Stomach smooth muscle (tissue), 2 donors: ENCODE measurements at regions not wholly inside any gene's neighbourhood (a gene's known extent, or its start where the extent isn't known, plus 50 kb on each side); places are given as distances from the start of the nearest gene placed in this dataset.

Experiments
- H3K27ac ChIP-seq: one replicate; pipeline ENCODE4 v1.7.0; 2013; ENCODE audit warnings: mild to moderate bottlenecking, low read length, inconsistent platforms
- H3K27me3 ChIP-seq, 2 donors: one replicate each; pipeline ENCODE4 v1.7.0; 2013; ENCODE audit warnings: low read length in 2 of 2; ENCODE audit not compliant: insufficient read depth in 2 of 2, control insufficient read depth in 1 of 2
- H3K36me3 ChIP-seq, 2 donors: one replicate each; pipeline ENCODE4 v1.7.0; 2013; ENCODE audit warnings: low read length in 2 of 2; ENCODE audit not compliant: control insufficient read depth in 2 of 2, insufficient read depth in 2 of 2
- H3K4me1 ChIP-seq: one replicate; pipeline ENCODE4 v1.7.0; 2013; ENCODE audit warnings: low read length; ENCODE audit not compliant: control insufficient read depth, insufficient read depth
- H3K4me3 ChIP-seq, 2 donors: one replicate each; pipeline ENCODE4 v1.7.0; 2013; ENCODE audit warnings: low read length in 2 of 2
- H3K9ac ChIP-seq, 2 donors: one replicate each; pipeline ENCODE4 v1.7.0; 2013; ENCODE audit warnings: low read length in 2 of 2, mild to moderate bottlenecking in 1 of 2
- H3K9me3 ChIP-seq, 2 donors: one replicate each; pipeline ENCODE4 v1.7.0; 2013; ENCODE audit warnings: low read length in 2 of 2; ENCODE audit not compliant: control insufficient read depth in 2 of 2
- donor health status: healthy.
- donor health status: Pancreatic carcinoma.

DNA sequence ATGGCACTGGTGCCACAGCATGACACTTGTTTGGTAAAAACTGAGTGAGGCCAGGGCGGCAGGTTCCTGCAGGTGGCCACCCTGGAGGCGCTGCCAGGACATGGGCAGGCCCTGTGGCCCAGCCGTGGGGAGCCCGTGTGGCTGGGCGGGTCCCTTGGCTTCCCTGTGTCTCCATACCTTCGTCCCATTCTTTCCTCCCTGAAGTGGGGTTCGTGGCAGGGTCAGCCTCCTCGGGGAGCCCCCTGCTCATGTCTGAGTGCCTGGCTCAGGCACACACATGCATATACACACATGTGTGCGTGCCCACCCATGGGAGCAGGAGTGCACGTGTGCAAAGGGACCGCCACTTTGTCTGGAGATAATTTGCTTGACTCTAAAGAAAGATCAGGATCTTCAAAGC lies 86.5 kb upstream of the HDAC4 start:
- Histone ChIP-seq H3K27ac (no peak overlapping the region), H3K36me3 (no peaks in the 10 kb centered on the region), H3K9me3 (no peaks in the 10 kb centered on the region)

DNA sequence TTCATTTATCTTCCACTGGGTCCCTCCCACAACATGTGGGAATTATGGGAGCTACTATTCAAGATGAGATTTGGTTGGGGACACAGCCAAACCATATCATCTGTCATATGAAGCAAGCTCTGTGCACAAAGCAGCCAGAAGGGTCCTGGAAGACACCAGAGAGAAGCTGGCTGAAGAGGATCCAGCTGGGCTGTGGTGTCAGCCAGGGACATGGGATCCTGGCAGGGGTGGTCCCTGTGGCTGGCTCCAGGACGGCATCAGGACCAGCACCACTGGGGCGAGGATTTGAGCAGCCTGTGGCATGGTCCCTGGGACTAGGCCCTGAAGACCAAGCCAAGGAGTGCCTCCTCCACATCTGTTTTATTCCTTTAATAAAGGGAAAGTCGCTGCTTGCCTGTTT lies 84.8 kb upstream of the HDAC4 start:
- Histone ChIP-seq H3K27ac (no peak overlapping the region), H3K4me1 (peaks cover 2% of the 10 kb centered on the region), H3K27me3 (no peaks in the 10 kb centered on the region), H3K4me3 (no peak overlapping the region), H3K9ac (no peak overlapping the region), H3K9me3 (no peaks in the 10 kb centered on the region), H3K36me3 (no peaks in the 10 kb centered on the region)

More for the DNA sequence above, 86.5 kb upstream of the HDAC4 start:
- Histone ChIP-seq H3K27me3 (no peaks in the 10 kb centered on the region), H3K4me3 (no peak overlapping the region), H3K9ac (no peak overlapping the region), H3K4me1 (peaks cover 2% of the 10 kb centered on the region)

DNA sequence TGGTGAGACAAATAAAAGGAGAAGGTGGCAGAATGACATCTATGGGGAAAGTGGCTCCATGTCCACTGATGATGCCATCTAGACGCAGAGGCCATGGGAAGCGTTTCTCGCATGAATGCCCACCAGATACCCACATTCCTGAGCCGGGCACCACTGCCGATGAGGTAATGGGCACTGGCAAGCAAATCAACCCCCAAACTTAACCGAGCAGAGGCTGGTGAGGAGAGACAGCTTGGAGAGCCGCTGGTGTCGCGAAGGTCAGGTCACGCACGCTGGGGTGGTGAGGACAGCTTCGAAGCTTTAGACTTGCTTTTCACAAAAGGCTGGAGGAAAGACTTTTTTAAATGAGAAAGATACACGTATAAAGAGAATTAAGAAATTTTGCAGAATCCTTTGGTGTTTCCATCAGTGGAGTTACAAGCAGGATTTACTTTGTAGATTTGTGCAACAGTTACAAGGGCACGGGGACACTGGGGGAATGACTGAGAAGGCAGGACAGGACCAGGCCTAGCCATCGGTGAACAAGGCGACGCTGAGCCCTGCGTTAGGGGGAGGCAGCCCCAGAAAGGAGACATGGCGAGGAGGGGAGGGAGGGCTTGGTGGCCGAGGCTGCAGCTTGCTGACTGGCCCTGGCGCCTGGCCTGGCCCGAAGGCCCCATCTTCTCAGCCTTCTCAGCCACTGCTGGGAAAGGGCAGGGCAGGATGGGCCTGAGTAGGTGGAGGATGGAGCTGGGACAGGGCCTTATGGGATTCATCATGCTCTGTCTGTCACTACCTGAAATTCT lies 83.9 kb upstream of the HDAC4 start:
- Histone ChIP-seq H3K9ac (no peak overlapping the region), H3K4me3 (no peak overlapping the region), H3K9me3 (no peaks in the 10 kb centered on the region), H3K4me1 (peaks cover 2% of the 10 kb centered on the region), H3K27me3 (no peaks in the 10 kb centered on the region), H3K27ac (no peak overlapping the region), H3K36me3 (no peaks in the 10 kb centered on the region)

DNA sequence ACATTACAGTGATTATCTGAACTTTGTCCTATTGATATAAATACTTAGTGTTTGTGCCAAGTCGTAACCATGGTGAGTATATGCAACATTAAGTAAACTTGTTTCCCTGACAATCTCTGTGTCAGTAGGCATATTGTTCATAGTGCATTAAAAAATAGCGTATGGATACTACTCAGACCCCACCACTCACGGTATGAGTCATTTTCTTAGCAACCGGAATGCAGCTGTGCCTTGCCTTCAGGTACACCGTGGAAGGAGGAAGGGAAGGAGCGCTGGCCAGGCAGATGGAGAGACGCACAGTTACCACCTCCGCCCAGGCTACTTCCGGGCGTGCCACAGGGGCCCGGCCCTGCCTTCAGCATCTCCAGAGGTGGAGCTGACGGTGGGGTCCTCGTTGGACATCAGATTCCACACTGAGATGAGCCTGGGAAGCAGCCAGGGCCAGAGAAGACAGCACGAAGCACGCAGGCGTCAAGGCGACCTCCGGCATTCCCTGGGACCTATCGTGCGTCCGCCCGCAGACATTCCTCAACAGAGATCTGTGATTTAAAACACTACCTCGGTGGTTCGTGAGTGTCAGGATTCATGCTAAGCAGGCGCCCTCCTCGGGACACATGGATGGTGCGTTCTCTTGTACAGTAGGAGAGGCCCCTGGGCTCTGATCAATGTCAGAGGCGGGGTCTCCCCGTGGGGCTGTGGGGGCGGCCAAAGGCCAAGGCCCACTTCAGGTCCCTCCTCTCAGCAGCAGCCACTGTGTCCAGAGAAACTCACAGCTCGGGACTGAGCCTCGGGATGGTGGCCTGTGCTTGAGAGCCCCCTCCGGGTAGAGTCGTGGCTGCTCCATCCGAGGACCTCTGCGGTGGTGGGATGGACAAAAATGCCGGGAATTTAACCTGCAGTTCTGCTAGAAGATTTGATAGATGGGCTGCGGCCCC lies 82.2 kb upstream of the HDAC4 start:
- no peak overlapping the region for H3K4me3 ChIP-seq
- no peaks in the 10 kb centered on the region for H3K36me3 ChIP-seq
- H3K9me3 ChIP-seq = no peaks in the 10 kb centered on the region
- H3K27me3 ChIP-seq = no peaks in the 10 kb centered on the region
- peaks cover 2% of the 10 kb centered on the region for H3K4me1 ChIP-seq
- H3K27ac ChIP-seq = no peak overlapping the region
- no peak overlapping the region for H3K9ac ChIP-seq

GRCh38 chr2:239479471-239479870 lies 78.7 kb upstream of the HDAC4 start:
- no peak overlapping the region for H3K4me3 ChIP-seq
- no peaks in the 10 kb centered on the region for H3K36me3 ChIP-seq
- no peaks in the 10 kb centered on the region for H3K27me3 ChIP-seq
- no peaks in the 10 kb centered on the region for H3K4me1 ChIP-seq
- H3K9me3 ChIP-seq = no peaks in the 10 kb centered on the region
- no peak overlapping the region for H3K27ac ChIP-seq
- no peak overlapping the region for H3K9ac ChIP-seq

DNA sequence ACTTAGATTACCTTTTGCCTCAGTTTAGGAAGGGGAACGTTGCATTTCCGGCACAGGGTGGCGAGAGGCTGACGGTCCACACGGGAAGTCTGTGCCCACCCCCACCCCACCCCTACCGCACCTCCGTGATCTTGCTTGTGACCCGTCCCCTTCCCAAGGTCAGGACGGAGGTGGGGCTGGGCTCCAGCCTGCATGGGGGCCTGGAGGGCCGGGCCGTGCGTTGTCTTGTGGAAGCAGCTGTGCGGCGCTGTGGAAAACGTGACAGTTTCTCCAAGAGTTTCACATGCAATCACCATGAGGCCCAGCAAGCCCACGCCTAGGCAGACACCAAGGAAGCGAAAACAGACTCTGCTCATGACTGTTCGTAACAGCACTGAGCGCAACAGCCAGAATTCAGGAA lies 76.8 kb upstream of the HDAC4 start:
- Histone ChIP-seq H3K4me1 (no peaks in the 10 kb centered on the region), H3K27me3 (no peaks in the 10 kb centered on the region), H3K27ac (no peak overlapping the region), H3K4me3 (no peak overlapping the region), H3K36me3 (no peaks in the 10 kb centered on the region), H3K9me3 (no peaks in the 10 kb centered on the region), H3K9ac (no peak overlapping the region)

- no peaks in the 10 kb centered on the region for H3K27me3 ChIP-seq
- no peak overlapping the region for H3K4me3 ChIP-seq
- no peak overlapping the region for H3K27ac ChIP-seq
- no peaks in the 10 kb centered on the region for H3K9me3 ChIP-seq
- no peaks in the 10 kb centered on the region for H3K4me1 ChIP-seq
- H3K36me3 ChIP-seq = no peaks in the 10 kb centered on the region
- H3K9ac ChIP-seq = no peak overlapping the region
These were observed 76.2 kb upstream of the HDAC4 start for GRCh38 chr2:239476757-239477585.

- H3K4me1 ChIP-seq = no peaks in the 10 kb centered on the region
- no peak overlapping the region for H3K9ac ChIP-seq
- no peaks in the 10 kb centered on the region for H3K36me3 ChIP-seq
- no peak overlapping the region for H3K27ac ChIP-seq
- no peaks in the 10 kb centered on the region for H3K27me3 ChIP-seq
- H3K4me3 ChIP-seq = no peak overlapping the region
- no peaks in the 10 kb centered on the region for H3K9me3 ChIP-seq
These were observed 75.4 kb upstream of the HDAC4 start for GRCh38 chr2:239476029-239476756.

DNA sequence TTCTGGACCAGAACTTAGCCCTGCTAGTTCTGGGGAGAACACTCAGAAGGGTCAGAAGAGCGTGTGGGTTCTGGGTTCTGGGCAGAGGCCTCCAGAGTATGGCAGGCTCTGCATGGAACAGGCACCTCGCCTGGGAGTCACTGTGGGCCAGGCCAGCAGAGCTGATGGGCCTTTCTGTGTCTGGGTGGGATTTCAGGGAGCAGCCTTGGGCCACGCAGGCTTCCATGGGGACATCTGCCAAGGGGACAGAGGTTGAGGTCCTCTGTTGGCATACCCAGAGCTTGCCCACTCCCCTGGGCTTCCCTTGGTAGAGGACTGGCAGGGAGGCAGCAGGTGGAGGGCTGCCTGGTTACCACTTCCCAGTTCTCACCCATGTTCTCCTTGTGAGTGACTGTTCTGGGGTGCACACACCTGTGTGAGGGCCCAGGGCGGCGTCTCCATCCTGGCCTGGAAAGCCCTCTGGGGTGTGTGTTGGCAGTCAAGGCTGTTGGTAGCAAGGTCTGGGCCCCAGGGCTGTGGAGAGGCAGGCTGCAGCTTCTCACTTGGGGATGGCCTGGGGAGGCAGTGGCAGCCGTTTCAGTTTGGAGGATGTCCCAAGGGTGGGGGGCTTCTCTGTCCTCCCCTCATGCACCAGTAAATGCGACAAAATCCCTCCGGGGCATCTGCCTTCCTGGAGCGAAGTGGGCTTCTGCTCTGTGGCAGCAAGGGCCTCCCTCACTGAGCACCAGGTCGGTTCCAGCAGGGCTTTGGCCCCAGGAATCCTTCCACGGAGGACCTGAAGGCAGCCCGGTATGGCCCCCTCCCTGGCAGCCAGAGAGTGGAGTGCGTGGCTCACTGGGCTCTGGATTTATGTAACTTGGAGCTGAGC lies 74.6 kb upstream of the HDAC4 start:
- H3K9me3 ChIP-seq = no peaks in the 10 kb centered on the region
- no peaks in the 10 kb centered on the region for H3K27me3 ChIP-seq
- no peak overlapping the region for H3K27ac ChIP-seq
- H3K4me1 ChIP-seq = no peaks in the 10 kb centered on the region
- H3K4me3 ChIP-seq = no peak overlapping the region
- no peak overlapping the region for H3K9ac ChIP-seq
- H3K36me3 ChIP-seq = no peaks in the 10 kb centered on the region
